ENCODE measurements at regions not wholly inside any gene's neighbourhood (a gene's known extent, or its start where the extent isn't known, plus 50 kb on each side); places are given as distances from the start of the nearest gene placed in this dataset.

DNA sequence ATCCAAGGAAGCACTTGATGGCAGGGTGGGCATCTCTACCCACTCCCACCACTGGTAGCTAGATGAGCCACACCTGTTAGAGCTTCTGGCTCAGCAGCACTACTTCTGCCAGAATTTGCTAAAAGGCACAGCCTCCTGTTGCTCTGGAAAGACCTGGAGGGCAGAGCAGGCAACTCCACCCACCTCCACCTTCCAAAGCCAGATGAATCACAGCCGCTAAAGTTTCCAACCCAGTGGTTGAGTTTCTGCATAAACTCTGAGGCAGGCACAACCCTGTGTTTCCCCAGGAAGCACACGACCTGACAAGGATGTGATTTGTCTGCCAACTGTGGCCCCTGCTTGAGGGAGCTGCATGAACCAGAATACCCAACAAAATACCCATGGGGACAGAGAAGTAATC lies 111.6 kb upstream of the GCFC2 start:
- no peak for TF ChIP-seq CTCF (conservative IDR thresholded peaks at IDR 0.05; ENCODE audit: low read depth, low read length)
- no peak for TF ChIP-seq EZH2 (IDR thresholded peaks at IDR 0.05; ENCODE audit: low read length, unreplicated experiment)
